SK-N-MC (cell line): ENCODE measurements at regions not wholly inside any gene's neighbourhood (a gene's known extent, or its start where the extent isn't known, plus 50 kb on each side); places are given as distances from the start of the nearest gene placed in this dataset.

Experiments used
- EZH2 ChIP-seq: fragments of 200-600 bp; sonication (generic); IDR thresholded peaks from one replicate; pipeline ENCODE4 v1.6.1; 2017; ENCODE audit warnings: antibody characterized with exemption
- POLR2AphosphoS5 ChIP-seq: IDR thresholded peaks from 2 replicates; pipeline ENCODE4 v1.6.1; 2012; ENCODE audit warnings: mild to moderate bottlenecking, low read depth, low read length, borderline replicate concordance

DNA sequence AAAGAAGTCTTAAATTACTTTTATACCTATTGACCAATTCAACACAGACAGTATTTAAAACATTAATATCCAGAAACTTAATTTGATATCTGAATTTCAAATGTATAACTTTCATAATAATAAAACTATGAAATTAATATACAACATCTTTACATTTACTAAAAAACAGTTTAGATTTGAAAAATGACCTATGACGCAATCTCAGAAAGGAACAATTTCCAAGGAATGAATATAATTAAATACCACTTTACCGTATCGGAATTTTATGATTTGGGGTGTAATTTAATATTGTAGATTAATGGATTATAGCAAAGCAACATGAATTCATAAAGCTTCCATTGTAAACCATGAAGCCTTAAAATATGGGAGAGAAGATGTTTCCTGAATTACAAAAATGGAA is 321.5 kb upstream of the TRPM3 start:
- TF ChIP-seq EZH2 (no peak), POLR2AphosphoS5 (no peak)
